DOHH2 (cell line): ENCODE measurements at regions not wholly inside any gene's neighbourhood (a gene's known extent, or its start where the extent isn't known, plus 50 kb on each side); places are given as distances from the start of the nearest gene placed in this dataset.

Experiments
- CTCF ChIP-seq: fragments of 200-600 bp; sonication (generic); IDR thresholded peaks from one replicate; pipeline ENCODE4 v1.5.1; 2014; ENCODE audit warnings: antibody characterized with exemption, mild to moderate bottlenecking, low read depth, low read length; ENCODE audit not compliant: poor library complexity, severe bottlenecking
- EZH2phosphoT487 ChIP-seq: fragments of 200-600 bp; sonication (generic); IDR thresholded peaks from 2 replicates; pipeline ENCODE4 v1.6.1; 2017; ENCODE audit warnings: borderline replicate concordance, mild to moderate bottlenecking, antibody characterized with exemption, low read length, moderate library complexity, mixed read lengths

GRCh38 chr7:10584886-10585285 is 388.8 kb upstream of the PHF14 start:
- TF ChIP-seq CTCF (no peak), EZH2phosphoT487 (no peak)
